ENCODE measurements at regions not wholly inside any gene's neighbourhood (a gene's known extent, or its start where the extent isn't known, plus 50 kb on each side); places are given as distances from the start of the nearest gene placed in this dataset.
A peak's percentile ranks its signal among the peaks of the same experiment; 100 is the strongest.
"Not testable (repeated sequence)": the region's sequence is repeated elsewhere in the genome, so short reads cannot be mapped to it uniquely, and the experiment has no call there.

DNA sequence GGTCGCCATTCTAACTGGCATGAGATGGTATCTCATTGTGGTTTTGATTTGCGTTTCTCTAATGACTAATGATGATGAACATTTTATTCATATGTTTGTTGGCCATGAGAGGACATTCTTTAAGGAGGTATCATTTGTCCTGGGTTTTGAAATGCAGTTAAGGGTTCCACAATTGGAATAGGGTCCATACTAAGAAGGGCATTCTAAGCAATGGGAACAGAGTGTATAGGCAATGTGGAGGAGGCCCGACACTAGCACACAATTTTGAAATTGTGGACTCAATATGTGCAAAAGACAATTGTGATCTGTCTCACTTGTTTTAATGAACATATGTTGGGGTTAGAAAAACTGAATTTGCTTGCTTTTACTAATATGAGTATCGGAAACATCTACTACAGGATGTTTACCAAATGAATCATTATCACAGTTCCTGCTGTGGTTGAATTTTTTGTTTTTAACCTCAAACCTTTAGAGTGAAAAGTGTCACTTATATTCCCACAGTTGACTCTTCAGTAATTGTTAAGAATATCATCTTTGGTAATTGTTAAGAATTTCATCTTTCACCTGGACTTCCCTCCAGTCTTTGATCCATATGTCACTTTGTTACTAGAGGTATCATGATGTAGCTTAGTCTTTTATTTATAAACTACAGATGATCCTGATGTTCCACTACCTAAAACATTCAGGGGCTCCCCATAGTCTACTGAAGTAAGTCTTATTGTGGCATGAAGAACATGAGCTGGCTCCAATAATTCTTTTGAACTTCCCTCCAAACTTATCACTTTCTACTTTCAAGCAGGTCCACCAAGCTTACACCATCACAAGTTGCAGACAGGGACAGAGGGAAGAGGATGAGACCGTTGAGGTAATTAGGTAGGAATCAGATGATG, 109.7 kb upstream of the KLF12 start:
- H2AFZ ChIP-seq (ENCODE audit: insufficient read depth, low read depth, low read length, poor library complexity, severe bottlenecking), result no peak overlapping the region
- no peaks in the 10 kb centered on the region for H3K79me2 ChIP-seq (ENCODE audit: insufficient read depth, low read length)
- no peaks in the 10 kb centered on the region for H3K4me1 ChIP-seq (ENCODE audit: control insufficient read depth in 1 of 2, insufficient read depth in 2 of 2, low read length in 2 of 2)
- H3K4me2 ChIP-seq (replicated peaks; ENCODE audit: extremely low read depth, low read length, poor library complexity, severe bottlenecking), result no peak overlapping the region
- no peaks in the 10 kb centered on the region for H3K4me1 Mint-ChIP-seq
- TF ChIP-seq, protein P1, sequence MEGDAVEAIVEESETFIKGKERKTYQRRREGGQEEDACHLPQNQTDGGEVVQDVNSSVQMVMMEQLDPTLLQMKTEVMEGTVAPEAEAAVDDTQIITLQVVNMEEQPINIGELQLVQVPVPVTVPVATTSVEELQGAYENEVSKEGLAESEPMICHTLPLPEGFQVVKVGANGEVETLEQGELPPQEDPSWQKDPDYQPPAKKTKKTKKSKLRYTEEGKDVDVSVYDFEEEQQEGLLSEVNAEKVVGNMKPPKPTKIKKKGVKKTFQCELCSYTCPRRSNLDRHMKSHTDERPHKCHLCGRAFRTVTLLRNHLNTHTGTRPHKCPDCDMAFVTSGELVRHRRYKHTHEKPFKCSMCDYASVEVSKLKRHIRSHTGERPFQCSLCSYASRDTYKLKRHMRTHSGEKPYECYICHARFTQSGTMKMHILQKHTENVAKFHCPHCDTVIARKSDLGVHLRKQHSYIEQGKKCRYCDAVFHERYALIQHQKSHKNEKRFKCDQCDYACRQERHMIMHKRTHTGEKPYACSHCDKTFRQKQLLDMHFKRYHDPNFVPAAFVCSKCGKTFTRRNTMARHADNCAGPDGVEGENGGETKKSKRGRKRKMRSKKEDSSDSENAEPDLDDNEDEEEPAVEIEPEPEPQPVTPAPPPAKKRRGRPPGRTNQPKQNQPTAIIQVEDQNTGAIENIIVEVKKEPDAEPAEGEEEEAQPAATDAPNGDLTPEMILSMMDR (IDR thresholded peaks at IDR 0.05), result no peak
- no peak overlapping the region for H3K4me3 Mint-ChIP-seq
- no peaks in the 10 kb centered on the region for H4K20me1 ChIP-seq (ENCODE audit: insufficient read depth, low read length)
- WGBS (ENCODE audit: insufficient coverage), result 100% methylated on average over 1 of the region's 5 CpGs
- H3K9ac ChIP-seq (ENCODE audit: insufficient read depth, low read length, poor library complexity, severe bottlenecking), result no peak overlapping the region
- intact Hi-C loops (cut with micrococcal nuclease), result no loop called here
- H3K36me3 Mint-ChIP-seq, result no peaks in the 10 kb centered on the region
- no peaks in the 10 kb centered on the region for H3K27me3 Mint-ChIP-seq (ENCODE audit: low read depth in 3 of 3)
- H3K4me3 ChIP-seq (replicated peaks in 1 of 3; ENCODE audit: low read depth in 2 of 3, low read length in 3 of 3), result no peak overlapping the region
- H3K36me3 ChIP-seq (replicated peaks in 1 of 2; ENCODE audit: control insufficient read depth in 1 of 2, insufficient read depth in 2 of 2, low read length in 2 of 2), result no peaks in the 10 kb centered on the region
- peaks cover 4 to 21% (median 10%) of the 10 kb centered on the region in 7 donors for H3K9me3 Mint-ChIP-seq
- no peak overlapping the region for H3K27ac ChIP-seq (ENCODE audit: low read depth in 1 of 2, low read length in 2 of 2)
- DNase-seq, result no peak
- H3K27ac Mint-ChIP-seq, result peak overlapping the region in 1 of 7 donors; percentile 18
- H3K9me3 ChIP-seq (replicated peaks in 1 of 2; ENCODE audit: control insufficient read depth in 1 of 2, insufficient read depth in 1 of 2, low read length in 2 of 2), result peaks cover 6 to 14% of the 10 kb centered on the region in 2 donors
- no peaks in the 10 kb centered on the region for H3K27me3 ChIP-seq (ENCODE audit: control insufficient read depth in 2 of 2, insufficient read depth in 2 of 2, low read length in 2 of 2)

DNA sequence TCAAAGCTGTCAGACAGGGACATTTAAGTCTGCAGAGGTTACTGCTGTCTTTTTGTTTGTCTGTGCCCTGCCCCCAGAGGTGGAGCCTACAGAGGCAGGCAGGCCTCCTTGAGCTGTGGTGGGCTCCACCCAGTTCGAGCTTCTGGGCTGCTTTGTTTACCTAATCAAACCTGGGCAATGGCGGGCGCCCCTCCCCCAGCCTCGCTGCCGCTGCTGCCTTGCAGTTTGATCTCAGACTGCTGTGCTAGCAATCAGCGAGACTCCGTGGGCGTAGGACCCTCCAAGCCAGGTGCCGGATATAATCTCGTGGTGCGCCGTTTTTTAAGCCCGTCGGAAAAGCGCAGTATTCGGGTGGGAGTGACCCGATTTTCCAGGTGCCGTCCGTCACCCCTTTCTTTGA, 107.1 kb upstream of the KLF12 start:
- DNase-seq; H3K4me3 ChIP-seq (replicated peaks in 1 of 3; ENCODE audit: low read depth in 2 of 3, low read length in 3 of 3); H3K36me3 ChIP-seq (replicated peaks in 1 of 2; ENCODE audit: control insufficient read depth in 1 of 2, insufficient read depth in 2 of 2, low read length in 2 of 2); H4K20me1 ChIP-seq (ENCODE audit: insufficient read depth, low read length); H3K4me1 Mint-ChIP-seq; intact Hi-C loops (cut with micrococcal nuclease); H3K9me3 ChIP-seq (replicated peaks in 1 of 2; ENCODE audit: control insufficient read depth in 1 of 2, insufficient read depth in 1 of 2, low read length in 2 of 2); H3K27ac ChIP-seq (ENCODE audit: low read depth in 1 of 2, low read length in 2 of 2); H3K36me3 Mint-ChIP-seq; H2AFZ ChIP-seq (ENCODE audit: insufficient read depth, low read depth, low read length, poor library complexity, severe bottlenecking); H3K4me2 ChIP-seq (replicated peaks; ENCODE audit: extremely low read depth, low read length, poor library complexity, severe bottlenecking); H3K9ac ChIP-seq (ENCODE audit: insufficient read depth, low read length, poor library complexity, severe bottlenecking); H3K4me1 ChIP-seq (ENCODE audit: control insufficient read depth in 1 of 2, insufficient read depth in 2 of 2, low read length in 2 of 2); H3K27ac Mint-ChIP-seq; H3K79me2 ChIP-seq (ENCODE audit: insufficient read depth, low read length); H3K27me3 Mint-ChIP-seq (ENCODE audit: low read depth in 3 of 3); H3K27me3 ChIP-seq (ENCODE audit: control insufficient read depth in 2 of 2, insufficient read depth in 2 of 2, low read length in 2 of 2); H3K4me3 Mint-ChIP-seq: not testable (repeated sequence)
- WGBS (ENCODE audit: insufficient coverage), result no CpG with 5 or more reads among the region's 19 CpGs
- peaks cover 4 to 18% (median 7%) of the 10 kb centered on the region in 7 donors for H3K9me3 Mint-ChIP-seq

Data from CD14-positive monocyte (primary cell).